ENCODE measurements at regions not wholly inside any gene's neighbourhood (a gene's known extent, or its start where the extent isn't known, plus 50 kb on each side); places are given as distances from the start of the nearest gene placed in this dataset.

GRCh38 chr15:79185199-79185598 lies 94.6 kb upstream of the RASGRF1 start:
- TF ChIP-seq EZH2phosphoT487 (IDR thresholded peaks at IDR 0.05; ENCODE audit: borderline replicate concordance, low read length) (no peak), CTCF (conservative IDR thresholded peaks at IDR 0.05; ENCODE audit: low read depth, low read length) (peak; percentile 6; the same call in 1 of the 2 replicates), EZH2 (IDR thresholded peaks at IDR 0.05; ENCODE audit: low read length, unreplicated experiment) (no peak)
